Smooth muscle cell (in vitro differentiated cells): ENCODE measurements at regions not wholly inside any gene's neighbourhood (a gene's known extent, or its start where the extent isn't known, plus 50 kb on each side); places are given as distances from the start of the nearest gene placed in this dataset.

Experiments
- DNase-seq: peaks from one replicate; lab custom pipeline; 2025; ENCODE audit not compliant: unreplicated experiment; lab: John Stamatoyannopoulos, UW
- H2AFZ ChIP-seq: fragments of 200-600 bp; sonication (generic); 2 replicates; pipeline ENCODE4 v1.6.0; 2016; ENCODE audit warnings: antibody characterized with exemption, low read depth, mild to moderate bottlenecking
- H3F3A ChIP-seq: fragments of 200-600 bp; sonication (generic); 2 replicates; pipeline ENCODE4 v1.6.0; 2017; ENCODE audit warnings: antibody characterized with exemption, low read depth
- H3K27ac ChIP-seq: fragments of 200-600 bp; sonication (generic); 2 replicates; pipeline ENCODE4 v1.5.1; 2016; ENCODE audit warnings: low read depth, mild to moderate bottlenecking
- H3K27me3 ChIP-seq: fragments of 200-600 bp; sonication (generic); 2 replicates; pipeline ENCODE4 v1.6.1; 2016; ENCODE audit warnings: low read depth, mild to moderate bottlenecking
- H3K36me3 ChIP-seq: fragments of 200-600 bp; sonication (generic); 2 replicates; pipeline ENCODE4 v1.5.1; 2016; ENCODE audit warnings: low read depth
- H3K4me1 ChIP-seq: fragments of 200-600 bp; sonication (generic); 2 replicates; pipeline ENCODE4 v1.5.1; 2016; ENCODE audit warnings: low read depth
- H3K4me2 ChIP-seq: fragments of 200-600 bp; sonication (generic); 2 replicates; pipeline ENCODE4 v1.6.0; 2016; ENCODE audit warnings: mild to moderate bottlenecking
- H3K4me3 ChIP-seq: fragments of 200-600 bp; sonication (generic); 2 replicates; pipeline ENCODE4 v1.5.1; 2016; ENCODE audit warnings: mild to moderate bottlenecking
- H3K79me2 ChIP-seq: fragments of 200-600 bp; sonication (generic); 2 replicates; pipeline ENCODE4 v1.6.0; 2016; ENCODE audit warnings: low read depth, mild to moderate bottlenecking
- H3K9ac ChIP-seq: fragments of 200-600 bp; sonication (generic); 2 replicates; pipeline ENCODE4 v1.6.0; 2016; ENCODE audit warnings: low read depth
- H3K9me3 ChIP-seq: fragments of 200-600 bp; sonication (generic); replicated peaks from 2 replicates; pipeline ENCODE4 v1.5.1; 2016; ENCODE audit warnings: low read depth
- H4K20me1 ChIP-seq: fragments of 200-600 bp; sonication (generic); 2 replicates; pipeline ENCODE4 v1.6.0; 2016; ENCODE audit warnings: low read depth
- WGBS: methylation state at CpG from one replicate; pipeline ENCODE4 v1.1.7; 2016; ENCODE audit warnings: low lambda C conversion rate; 5-methylcytosine and 5-hydroxymethylcytosine counted together
- TF ChIP-seq, protein P1 (sequence below): fragments of 200-600 bp; sonication (generic); IDR thresholded peaks from 2 replicates; pipeline ENCODE4 v1.5.1; 2017; ENCODE audit warnings: borderline replicate concordance, mild to moderate bottlenecking, antibody characterized with exemption; ENCODE audit not compliant: insufficient read depth, poor library complexity, severe bottlenecking

- H3K4me2 ChIP-seq = no peak overlapping the region
- DNase-seq = no peak
- no peaks in the 10 kb centered on the region for H3F3A ChIP-seq
- H3K4me3 ChIP-seq = no peak overlapping the region
- H3K79me2 ChIP-seq = no peaks in the 10 kb centered on the region
- 75% methylated on average over 3 of the region's 3 CpGs for WGBS
- no peaks in the 10 kb centered on the region for H4K20me1 ChIP-seq
- H3K4me1 ChIP-seq = no peaks in the 10 kb centered on the region
- TF ChIP-seq, protein P1, sequence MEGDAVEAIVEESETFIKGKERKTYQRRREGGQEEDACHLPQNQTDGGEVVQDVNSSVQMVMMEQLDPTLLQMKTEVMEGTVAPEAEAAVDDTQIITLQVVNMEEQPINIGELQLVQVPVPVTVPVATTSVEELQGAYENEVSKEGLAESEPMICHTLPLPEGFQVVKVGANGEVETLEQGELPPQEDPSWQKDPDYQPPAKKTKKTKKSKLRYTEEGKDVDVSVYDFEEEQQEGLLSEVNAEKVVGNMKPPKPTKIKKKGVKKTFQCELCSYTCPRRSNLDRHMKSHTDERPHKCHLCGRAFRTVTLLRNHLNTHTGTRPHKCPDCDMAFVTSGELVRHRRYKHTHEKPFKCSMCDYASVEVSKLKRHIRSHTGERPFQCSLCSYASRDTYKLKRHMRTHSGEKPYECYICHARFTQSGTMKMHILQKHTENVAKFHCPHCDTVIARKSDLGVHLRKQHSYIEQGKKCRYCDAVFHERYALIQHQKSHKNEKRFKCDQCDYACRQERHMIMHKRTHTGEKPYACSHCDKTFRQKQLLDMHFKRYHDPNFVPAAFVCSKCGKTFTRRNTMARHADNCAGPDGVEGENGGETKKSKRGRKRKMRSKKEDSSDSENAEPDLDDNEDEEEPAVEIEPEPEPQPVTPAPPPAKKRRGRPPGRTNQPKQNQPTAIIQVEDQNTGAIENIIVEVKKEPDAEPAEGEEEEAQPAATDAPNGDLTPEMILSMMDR = no peak
- no peak overlapping the region for H2AFZ ChIP-seq
- no peaks in the 10 kb centered on the region for H3K36me3 ChIP-seq
- no peak overlapping the region for H3K9ac ChIP-seq
- H3K27me3 ChIP-seq = no peaks in the 10 kb centered on the region
- no peak overlapping the region for H3K27ac ChIP-seq
- no peaks in the 10 kb centered on the region for H3K9me3 ChIP-seq
Observed at GRCh38 chr14:58814466-58814865, 176.7 kb downstream of the DACT1 start.

GRCh38 chr14:58815161-58815701 lies 177.5 kb downstream of the DACT1 start:
- TF ChIP-seq, protein P1 = no peak
- WGBS = 87% methylated on average over 2 of the region's 2 CpGs
- no peaks in the 10 kb centered on the region for H3K36me3 ChIP-seq
- no peaks in the 10 kb centered on the region for H3K27me3 ChIP-seq
- no peaks in the 10 kb centered on the region for H3F3A ChIP-seq
- DNase-seq = no peak
- H3K4me2 ChIP-seq = no peak overlapping the region
- H3K9me3 ChIP-seq = no peaks in the 10 kb centered on the region
- no peak overlapping the region for H3K4me3 ChIP-seq
- no peaks in the 10 kb centered on the region for H4K20me1 ChIP-seq
- H2AFZ ChIP-seq = no peak overlapping the region
- H3K79me2 ChIP-seq = no peaks in the 10 kb centered on the region
- no peak overlapping the region for H3K27ac ChIP-seq
- H3K4me1 ChIP-seq = no peaks in the 10 kb centered on the region
- H3K9ac ChIP-seq = no peak overlapping the region

- Histone ChIP-seq H3K27ac (no peak overlapping the region), H3F3A (no peaks in the 10 kb centered on the region), H2AFZ (no peak overlapping the region), H3K4me1 (no peaks in the 10 kb centered on the region), H3K79me2 (no peaks in the 10 kb centered on the region), H3K9me3 (no peaks in the 10 kb centered on the region), H3K4me3 (no peak overlapping the region), H3K27me3 (no peaks in the 10 kb centered on the region), H4K20me1 (no peaks in the 10 kb centered on the region), H3K36me3 (no peaks in the 10 kb centered on the region), H3K9ac (no peak overlapping the region), H3K4me2 (no peak overlapping the region)
- TF ChIP-seq, protein P1 = no peak
- 56% methylated on average over 5 of the region's 5 CpGs for WGBS
- no peak for DNase-seq
Observed at GRCh38 chr14:58815794-58816193, 178.0 kb downstream of the DACT1 start.

GRCh38 chr14:58816416-58817115 lies 178.8 kb downstream of the DACT1 start:
- DNase-seq = no peak
- Histone ChIP-seq H3K27ac (no peak overlapping the region), H3K4me2 (no peak overlapping the region), H3K9ac (no peak overlapping the region), H3F3A (no peaks in the 10 kb centered on the region), H3K36me3 (no peaks in the 10 kb centered on the region), H3K27me3 (no peaks in the 10 kb centered on the region), H3K9me3 (no peaks in the 10 kb centered on the region), H3K79me2 (no peaks in the 10 kb centered on the region), H4K20me1 (no peaks in the 10 kb centered on the region), H3K4me3 (no peak overlapping the region), H3K4me1 (no peaks in the 10 kb centered on the region), H2AFZ (no peak overlapping the region)
- TF ChIP-seq, protein P1 = no peak
- WGBS = 91% methylated on average over 7 of the region's 7 CpGs
